Endothelial cell (in vitro differentiated cells): ENCODE measurements at regions not wholly inside any gene's neighbourhood (a gene's known extent, or its start where the extent isn't known, plus 50 kb on each side); places are given as distances from the start of the nearest gene placed in this dataset.
"Not testable (repeated sequence)": the region's sequence is repeated elsewhere in the genome, so short reads cannot be mapped to it uniquely, and the experiment has no call there.

Source experiments
- DNase-seq: peaks from one replicate; pipeline ENCODE4 v3.0.0; 2021; ENCODE audit warnings: low spot score
- H3K27ac Mint-ChIP-seq: one replicate; pipeline ENCODE4 v1.8.0; 2021; ENCODE audit warnings: mixed read lengths, inconsistent platforms; ENCODE audit not compliant: unreplicated experiment
- H3K27me3 Mint-ChIP-seq: one replicate; pipeline ENCODE4 v1.8.0; 2021; ENCODE audit warnings: mild to moderate bottlenecking, moderate library complexity, mixed read lengths, inconsistent platforms; ENCODE audit not compliant: unreplicated experiment
- H3K36me3 Mint-ChIP-seq: one replicate; pipeline ENCODE4 v1.8.0; 2021; ENCODE audit warnings: mild to moderate bottlenecking, low read depth, mixed read lengths, inconsistent platforms; ENCODE audit not compliant: unreplicated experiment
- H3K4me1 Mint-ChIP-seq: one replicate; pipeline ENCODE4 v1.8.0; 2021; ENCODE audit warnings: mild to moderate bottlenecking, mixed read lengths, inconsistent platforms; ENCODE audit not compliant: unreplicated experiment
- H3K4me3 Mint-ChIP-seq: one replicate; pipeline ENCODE4 v1.8.0; 2021; ENCODE audit warnings: mild to moderate bottlenecking, mixed read lengths, inconsistent platforms; ENCODE audit not compliant: unreplicated experiment
- H3K9me3 Mint-ChIP-seq: one replicate; pipeline ENCODE4 v1.8.0; 2021; ENCODE audit warnings: mixed read lengths, inconsistent platforms; ENCODE audit not compliant: unreplicated experiment
- TF ChIP-seq, protein P1 (sequence below): fragments of 200-600 bp; sonication (generic); IDR thresholded peaks from one replicate; pipeline ENCODE4 v1.5.0; 2021; ENCODE audit warnings: antibody characterized with exemption; ENCODE audit not compliant: unreplicated experiment

DNA sequence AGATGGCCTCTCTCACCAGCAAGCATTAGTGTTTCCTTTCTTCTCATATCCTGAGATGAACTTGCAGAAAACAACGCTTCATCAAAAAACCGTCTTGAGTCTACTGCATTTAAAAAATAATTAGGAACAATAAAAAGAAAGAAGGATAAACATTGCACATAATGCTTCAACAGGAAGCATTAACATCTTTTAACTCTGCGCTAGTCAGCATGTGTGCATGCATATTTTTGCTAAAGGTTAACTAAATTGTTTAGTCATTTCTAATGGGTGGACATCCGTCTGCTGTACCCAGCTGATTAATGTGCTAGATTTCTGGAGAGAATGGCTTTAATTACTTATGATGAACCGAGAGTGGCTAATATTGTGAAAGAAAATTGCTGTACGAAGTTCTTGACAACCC is 349.3 kb downstream of the SOX4 start:
- peaks cover 1% of the 10 kb centered on the region for H3K27me3 Mint-ChIP-seq

DNA sequence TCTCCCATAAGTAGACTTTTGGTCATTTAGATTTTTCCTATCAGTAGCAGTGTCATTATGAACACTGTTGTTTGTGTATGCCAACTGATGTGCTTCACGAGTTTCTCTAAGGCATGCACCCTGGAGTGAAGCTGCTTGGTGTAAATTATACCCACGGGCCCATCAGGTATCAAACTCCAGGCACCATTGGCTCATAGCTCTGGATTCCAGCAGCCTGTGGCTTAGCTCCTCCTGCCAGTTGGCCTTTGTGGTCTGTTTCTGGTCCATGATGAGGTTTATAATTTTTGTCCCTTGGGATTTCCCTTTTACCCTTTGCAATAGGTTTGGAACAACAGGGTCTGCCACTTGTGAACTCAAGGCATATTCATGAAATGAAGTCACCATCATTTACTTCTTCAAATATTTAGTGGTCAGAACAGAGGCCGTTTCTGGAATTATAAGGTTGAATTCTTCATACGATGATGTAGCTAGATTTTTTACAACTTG is 350.5 kb downstream of the PRL start:
- Mint-ChIP-seq H3K4me1 (peaks cover 45% of the 10 kb centered on the region), H3K4me3 (no peak overlapping the region), H3K36me3 (no peaks in the 10 kb centered on the region), H3K27me3 (peaks cover 1% of the 10 kb centered on the region), H3K9me3 (no peaks in the 10 kb centered on the region), H3K27ac (peak overlapping the region; percentile 36)
- DNase-seq, result no peak
- TF ChIP-seq, protein P1, sequence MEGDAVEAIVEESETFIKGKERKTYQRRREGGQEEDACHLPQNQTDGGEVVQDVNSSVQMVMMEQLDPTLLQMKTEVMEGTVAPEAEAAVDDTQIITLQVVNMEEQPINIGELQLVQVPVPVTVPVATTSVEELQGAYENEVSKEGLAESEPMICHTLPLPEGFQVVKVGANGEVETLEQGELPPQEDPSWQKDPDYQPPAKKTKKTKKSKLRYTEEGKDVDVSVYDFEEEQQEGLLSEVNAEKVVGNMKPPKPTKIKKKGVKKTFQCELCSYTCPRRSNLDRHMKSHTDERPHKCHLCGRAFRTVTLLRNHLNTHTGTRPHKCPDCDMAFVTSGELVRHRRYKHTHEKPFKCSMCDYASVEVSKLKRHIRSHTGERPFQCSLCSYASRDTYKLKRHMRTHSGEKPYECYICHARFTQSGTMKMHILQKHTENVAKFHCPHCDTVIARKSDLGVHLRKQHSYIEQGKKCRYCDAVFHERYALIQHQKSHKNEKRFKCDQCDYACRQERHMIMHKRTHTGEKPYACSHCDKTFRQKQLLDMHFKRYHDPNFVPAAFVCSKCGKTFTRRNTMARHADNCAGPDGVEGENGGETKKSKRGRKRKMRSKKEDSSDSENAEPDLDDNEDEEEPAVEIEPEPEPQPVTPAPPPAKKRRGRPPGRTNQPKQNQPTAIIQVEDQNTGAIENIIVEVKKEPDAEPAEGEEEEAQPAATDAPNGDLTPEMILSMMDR, result no peak

More for the DNA sequence above, 349.3 kb downstream of the SOX4 start:
- Mint-ChIP-seq H3K36me3 (no peaks in the 10 kb centered on the region), H3K9me3 (no peaks in the 10 kb centered on the region), H3K4me3 (no peak overlapping the region), H3K27ac (no peak overlapping the region), H3K4me1 (peaks cover 18% of the 10 kb centered on the region)
- TF ChIP-seq, protein P1, result no peak
- no peak for DNase-seq

DNA sequence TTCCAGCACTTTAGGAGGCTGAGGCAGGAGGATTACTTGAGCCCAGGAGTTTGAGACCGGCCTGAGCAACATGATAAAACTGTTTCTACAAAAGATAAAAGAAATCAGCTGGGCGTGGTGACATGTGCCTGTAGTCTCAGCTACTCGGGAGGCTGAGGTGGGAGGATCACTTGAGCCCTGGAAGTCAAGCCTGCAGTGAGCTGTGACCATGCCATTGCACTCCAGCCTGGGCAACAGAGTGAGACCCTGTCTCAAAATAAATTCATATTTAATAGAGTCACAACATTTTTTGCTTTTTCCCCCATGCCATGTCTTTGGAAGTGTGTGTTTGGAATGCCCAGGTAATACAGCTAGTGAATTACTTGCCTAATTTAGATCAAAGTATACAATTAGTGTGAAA is 349.6 kb downstream of the PRL start:
- not testable (repeated sequence) for DNase-seq, H3K27me3 Mint-ChIP-seq, H3K9me3 Mint-ChIP-seq, H3K36me3 Mint-ChIP-seq
- peak overlapping the region; percentile 99 for H3K27ac Mint-ChIP-seq
- peak overlapping the region; percentile 31 for H3K4me3 Mint-ChIP-seq
- H3K4me1 Mint-ChIP-seq, result peaks cover 53% of the 10 kb centered on the region

DNA sequence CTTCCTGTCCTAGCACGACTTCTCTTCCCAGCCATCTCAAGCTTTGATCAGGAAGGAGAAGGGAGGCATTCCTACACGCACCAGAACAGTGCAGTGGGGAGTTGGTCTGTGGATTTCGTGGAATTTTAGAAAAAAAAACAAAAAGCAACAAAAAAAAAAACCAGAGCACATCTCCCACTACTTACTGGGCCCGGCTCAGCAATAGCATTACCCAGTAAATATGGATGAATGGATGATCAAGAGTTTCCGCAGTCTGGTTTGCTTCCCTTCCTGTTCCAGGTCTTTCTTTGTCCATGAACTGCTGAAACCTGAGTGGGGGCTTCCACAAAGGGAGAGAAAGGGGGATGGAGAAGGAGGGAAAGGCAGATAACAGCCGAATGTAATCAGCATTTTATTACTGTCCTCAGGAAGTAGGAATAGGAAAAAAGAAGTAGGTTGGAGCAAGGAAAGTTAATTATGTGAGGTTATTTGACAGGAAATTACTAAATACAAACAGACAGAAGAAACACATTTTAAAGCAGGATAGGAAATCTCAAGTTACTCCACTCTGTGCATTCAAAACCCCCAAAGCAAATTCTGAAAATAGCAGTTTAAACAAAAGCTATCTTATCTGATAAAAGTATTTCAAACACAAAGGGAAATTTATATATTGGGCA is 349.0 kb downstream of the PRL start:
- Mint-ChIP-seq H3K9me3 (no peaks in the 10 kb centered on the region), H3K36me3 (peaks cover 6% of the 10 kb centered on the region), H3K4me1 (peaks cover 54% of the 10 kb centered on the region), H3K4me3 (peak overlapping the region; percentile 78), H3K27me3 (peaks cover 1% of the 10 kb centered on the region), H3K27ac (peak overlapping the region; percentile 99)
- DNase-seq, result peak; percentile 20
- TF ChIP-seq, protein P1, result no peak

DNA sequence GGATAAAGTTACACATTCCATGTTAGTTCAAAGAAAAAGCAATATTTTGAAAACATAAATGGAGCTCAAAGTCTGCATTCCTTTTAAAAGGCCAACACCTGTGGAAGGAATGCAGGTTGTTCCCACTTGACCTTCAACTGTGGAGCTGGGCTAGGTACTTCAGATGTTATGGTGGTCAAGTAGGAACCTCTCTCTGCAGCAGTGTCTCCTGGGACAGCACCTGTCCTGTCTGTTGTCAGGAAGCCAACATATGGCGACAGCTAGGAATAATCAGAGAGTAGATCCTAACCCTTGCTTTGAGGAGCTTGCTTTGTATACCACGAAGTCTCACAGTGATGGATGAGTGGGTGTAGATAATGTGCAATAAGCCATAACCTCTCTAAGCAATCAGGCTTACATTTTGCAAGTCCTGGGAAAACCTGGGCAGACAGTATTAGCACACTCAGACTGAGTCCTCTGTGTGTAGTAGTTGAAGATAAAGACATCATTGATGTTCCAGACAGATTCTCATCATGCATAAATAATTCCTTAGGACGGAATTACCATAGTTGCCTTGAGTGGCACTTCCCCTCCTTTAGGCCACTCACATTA is 347.5 kb downstream of the PRL start:
- no peak overlapping the region for H3K4me3 Mint-ChIP-seq
- H3K9me3 Mint-ChIP-seq, result no peaks in the 10 kb centered on the region
- no peak overlapping the region for H3K27ac Mint-ChIP-seq
- peaks cover 6% of the 10 kb centered on the region for H3K36me3 Mint-ChIP-seq
- H3K4me1 Mint-ChIP-seq, result peaks cover 64% of the 10 kb centered on the region
- peaks cover 1% of the 10 kb centered on the region for H3K27me3 Mint-ChIP-seq
- TF ChIP-seq, protein P1, result no peak
- DNase-seq, result no peak
